ENCODE measurements at regions not wholly inside any gene's neighbourhood (a gene's known extent, or its start where the extent isn't known, plus 50 kb on each side); places are given as distances from the start of the nearest gene placed in this dataset.

- no peak for TF ChIP-seq CTCF (IDR thresholded peaks at IDR 0.05; ENCODE audit: extremely low read depth, missing control alignments)
- DNase-seq (ENCODE audit: low spot score): no peak
These were observed 53.5 kb upstream of the EPB41L4A start for GRCh38 chr5:112472614-112473013.

GRCh38 chr5:112473989-112474388, 54.9 kb upstream of the EPB41L4A start:
- DNase-seq (ENCODE audit: low spot score): no peak
- TF ChIP-seq CTCF (IDR thresholded peaks at IDR 0.05; ENCODE audit: extremely low read depth, missing control alignments): no peak

- no peak for DNase-seq (ENCODE audit: low spot score)
- no peak for TF ChIP-seq CTCF (IDR thresholded peaks at IDR 0.05; ENCODE audit: extremely low read depth, missing control alignments)
These were observed 56.8 kb upstream of the EPB41L4A start for GRCh38 chr5:112475747-112476365.

- no peak for TF ChIP-seq CTCF (IDR thresholded peaks at IDR 0.05; ENCODE audit: extremely low read depth, missing control alignments)
- no peak for DNase-seq (ENCODE audit: low spot score)
These were observed 60.3 kb upstream of the EPB41L4A start for GRCh38 chr5:112479418-112479817.

- TF ChIP-seq CTCF (IDR thresholded peaks at IDR 0.05; ENCODE audit: extremely low read depth, missing control alignments): no peak
- no peak for DNase-seq (ENCODE audit: low spot score)
These were observed 61.4 kb upstream of the EPB41L4A start for GRCh38 chr5:112480501-112480900.

GRCh38 chr5:112483704-112484103, 64.6 kb upstream of the EPB41L4A start:
- no peak for TF ChIP-seq CTCF (IDR thresholded peaks at IDR 0.05; ENCODE audit: extremely low read depth, missing control alignments)
- no peak for DNase-seq (ENCODE audit: low spot score)

GRCh38 chr5:112485934-112486355, 66.9 kb upstream of the EPB41L4A start:
- TF ChIP-seq CTCF (IDR thresholded peaks at IDR 0.05; ENCODE audit: extremely low read depth, missing control alignments): no peak
- DNase-seq (ENCODE audit: low spot score): no peak

All from GM20000 (cell line).